NCI-H2196 (cell line): ENCODE measurements at regions not wholly inside any gene's neighbourhood (a gene's known extent, or its start where the extent isn't known, plus 50 kb on each side); places are given as distances from the start of the nearest gene placed in this dataset.

Experiments used
- DNase-seq: peaks from one replicate; lab custom pipeline; 2025; ENCODE audit not compliant: unreplicated experiment; lab: John Stamatoyannopoulos, UW

DNA sequence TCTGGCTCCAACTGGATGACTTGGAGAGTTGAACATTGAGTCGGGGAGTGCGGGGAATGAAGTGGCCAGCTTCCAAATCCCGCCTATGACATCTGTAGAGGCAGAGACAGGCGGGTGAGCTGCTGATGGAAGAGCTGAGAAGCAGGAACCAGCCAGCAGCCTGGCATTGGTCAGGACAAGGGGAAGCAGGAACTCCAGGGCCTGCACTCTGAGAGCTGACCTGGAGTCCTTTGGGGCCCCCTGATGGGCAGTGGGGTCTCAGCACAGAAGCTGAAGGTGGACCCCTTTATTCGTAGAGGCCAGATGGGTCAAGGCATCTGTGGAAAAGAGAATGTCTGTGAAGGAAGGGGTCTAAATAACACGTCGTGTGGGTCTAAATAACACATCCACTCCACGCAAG lies 57.0 kb downstream of the SEC61G start:
- no peak for DNase-seq

DNA sequence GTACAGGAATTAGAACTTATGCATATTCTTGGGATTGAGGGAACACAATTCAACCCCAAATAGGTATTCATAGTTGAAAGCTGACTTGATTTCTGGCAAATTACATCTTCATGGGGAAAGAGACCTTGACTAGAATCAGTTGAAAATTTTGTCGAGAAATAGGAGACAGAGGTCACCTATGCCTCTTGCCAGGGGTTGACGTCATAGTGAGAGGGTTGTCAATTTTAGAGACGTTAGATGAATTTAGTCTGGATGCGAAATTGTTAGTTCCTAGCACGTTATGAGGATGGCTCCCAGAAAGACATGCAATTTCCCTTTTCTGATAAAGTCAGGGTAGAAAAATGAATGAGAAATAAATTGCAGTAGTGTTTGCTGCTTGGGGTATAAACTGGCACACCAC lies 59.3 kb downstream of the SEC61G start:
- DNase-seq, result no peak

DNA sequence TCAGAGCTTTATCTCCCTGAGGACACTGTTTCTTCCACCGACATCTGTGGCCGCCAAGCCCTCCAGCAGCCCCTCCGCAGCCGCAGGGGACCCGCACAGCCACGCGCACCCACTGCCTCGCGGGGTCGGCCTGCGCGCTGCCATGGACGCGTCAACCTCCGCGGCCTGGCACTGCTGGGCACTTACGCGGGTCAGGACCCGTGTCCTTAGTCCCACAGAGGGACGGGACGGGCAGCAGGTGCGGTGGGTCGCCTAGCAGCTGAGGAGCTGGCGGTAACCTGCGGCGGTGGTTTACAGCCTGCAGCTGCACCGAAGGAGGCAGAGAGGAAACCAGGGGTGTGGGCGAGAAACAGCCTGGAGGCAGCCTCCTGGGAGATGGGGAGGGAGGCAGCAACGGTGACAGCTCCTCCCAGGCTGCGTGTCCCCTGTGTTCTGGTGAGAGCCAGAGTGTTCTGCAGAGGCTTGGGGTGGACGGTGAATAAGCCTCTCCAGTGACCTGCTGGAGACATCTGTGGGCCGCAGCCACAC lies 61.3 kb downstream of the SEC61G start:
- no peak for DNase-seq

DNA sequence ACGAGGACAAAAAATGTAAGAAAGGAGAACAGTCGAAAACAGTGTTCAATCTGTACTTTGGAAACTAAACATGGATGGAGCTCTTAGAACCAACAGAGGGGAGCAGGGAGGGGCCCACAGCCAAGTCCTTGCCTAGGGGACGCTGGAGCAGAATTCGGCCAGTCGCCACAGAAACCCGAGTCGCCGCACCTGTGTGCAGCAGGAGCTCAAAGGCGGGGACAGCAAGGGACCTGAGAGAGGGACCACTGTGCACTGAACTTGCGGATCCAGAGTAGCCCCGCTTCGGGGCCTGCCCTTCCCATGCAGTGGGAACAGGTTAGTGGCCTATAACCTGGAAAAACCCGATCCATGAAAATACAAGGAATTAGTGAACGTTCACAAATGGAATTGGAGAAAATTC lies 68.1 kb downstream of the SEC61G start:
- DNase-seq, result no peak

DNA sequence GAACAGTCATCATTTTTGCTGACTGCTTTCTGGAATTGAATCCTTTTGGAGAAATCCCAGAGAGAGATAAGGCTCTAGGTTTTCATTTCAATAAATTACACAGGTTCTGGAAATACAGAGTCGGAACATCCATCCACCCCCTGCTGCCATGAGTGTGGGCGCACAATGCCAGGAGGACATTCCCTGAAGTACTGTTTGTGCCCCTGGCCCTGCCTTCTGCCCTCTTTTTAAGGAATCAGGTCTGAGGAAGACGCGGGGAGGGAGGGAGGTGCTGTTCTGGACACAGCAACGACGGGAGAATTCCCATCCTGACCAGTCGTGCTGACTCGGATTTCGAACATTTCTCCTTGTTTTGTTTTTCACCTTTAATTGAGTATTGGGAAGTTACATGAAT lies 69.0 kb downstream of the SEC61G start:
- no peak for DNase-seq

DNA sequence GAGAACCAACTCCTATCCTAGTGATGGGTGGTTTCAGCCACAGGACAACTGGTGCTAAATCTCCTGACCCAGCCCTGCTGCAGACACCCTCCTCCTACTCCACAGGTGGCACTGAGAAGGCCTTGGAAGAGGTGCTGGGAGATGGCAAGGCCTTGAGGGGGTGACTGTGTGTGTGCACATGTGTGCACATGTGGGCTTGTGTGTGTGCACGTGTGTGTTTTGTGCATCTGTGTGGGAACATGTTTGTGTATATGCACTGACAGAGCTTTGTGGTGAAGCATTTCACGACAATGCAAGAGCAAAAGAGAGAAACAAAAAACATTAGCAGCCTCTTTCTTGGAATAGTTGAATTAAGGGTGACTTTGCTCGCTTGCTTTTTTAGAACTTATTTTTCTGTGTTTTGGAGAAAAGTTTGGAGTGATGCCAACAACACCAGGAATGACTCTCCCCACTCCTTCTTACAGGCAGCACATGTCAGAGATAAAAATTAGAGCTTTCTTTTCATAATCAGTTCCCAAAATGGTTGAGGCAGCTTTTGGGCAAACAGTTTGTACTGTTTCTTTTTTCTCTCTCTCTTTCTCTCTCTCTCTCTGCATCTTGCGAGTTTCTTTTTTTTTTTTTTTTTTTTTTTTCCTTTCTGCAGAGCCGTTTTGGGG lies 69.5 kb downstream of the SEC61G start:
- DNase-seq, result no peak

DNA sequence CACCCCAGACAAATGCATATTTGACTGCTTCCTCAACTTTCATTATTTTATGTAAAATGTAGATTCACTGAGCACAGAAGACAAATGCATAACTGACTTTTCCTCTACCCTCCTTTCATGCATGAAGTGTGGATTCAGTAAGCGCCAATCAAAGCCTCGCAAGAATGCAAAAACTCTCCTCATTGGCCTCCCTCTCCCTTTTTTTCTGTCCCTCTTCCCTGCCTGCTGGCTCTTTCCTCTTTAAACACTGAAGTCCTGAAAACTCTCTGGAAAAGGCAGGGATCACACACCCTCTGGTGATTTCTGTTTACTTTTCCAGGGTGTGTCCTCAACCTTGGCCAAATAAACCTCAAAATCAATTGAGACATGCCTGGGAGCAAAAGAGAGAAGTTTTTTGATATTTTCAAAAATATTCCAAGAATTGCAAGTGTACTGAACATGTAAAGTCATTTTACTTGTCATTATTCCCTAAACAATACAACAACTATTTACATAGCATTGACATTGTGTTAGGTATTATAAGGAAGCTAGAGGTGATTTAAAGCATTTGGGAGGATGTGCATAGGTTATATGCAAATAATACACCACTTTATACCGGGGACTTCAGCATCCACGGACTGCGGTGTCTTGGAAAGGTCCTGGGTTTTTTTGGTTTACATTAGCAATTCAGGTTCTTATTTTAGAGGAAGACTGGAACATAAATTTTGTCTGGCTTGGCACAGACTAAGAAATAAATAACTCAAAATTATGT lies 71.4 kb downstream of the SEC61G start:
- no peak for DNase-seq

DNA sequence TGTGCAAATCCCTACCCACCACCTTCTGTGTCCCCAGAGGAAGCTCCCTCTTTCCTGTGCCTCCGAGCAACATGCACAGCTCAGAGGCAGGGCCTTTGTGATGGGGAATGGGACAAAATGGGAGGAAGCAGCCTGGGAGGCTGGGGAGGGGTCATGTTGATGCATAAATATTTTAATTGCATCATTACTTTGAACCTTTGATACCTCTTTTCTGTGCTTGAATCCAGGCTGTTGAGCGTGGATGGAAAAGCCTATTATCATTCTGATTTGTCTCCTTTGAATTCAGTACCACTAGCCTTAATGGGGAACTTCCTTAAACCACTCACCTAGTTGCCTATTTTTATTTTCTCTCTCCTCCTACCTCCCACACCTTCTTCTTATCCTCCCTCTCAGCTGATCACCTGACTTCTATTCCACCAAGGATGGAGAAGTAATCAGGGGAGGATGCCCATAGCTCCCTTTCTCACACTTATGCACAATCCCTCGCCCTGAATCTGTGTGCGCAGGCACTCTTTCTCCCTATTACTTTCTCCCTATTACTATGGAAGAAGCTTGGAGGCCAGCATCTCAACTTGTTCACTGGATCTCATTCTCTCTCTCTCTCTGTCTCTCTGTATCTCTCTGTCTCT lies 78.5 kb downstream of the SEC61G start:
- no peak for DNase-seq

DNA sequence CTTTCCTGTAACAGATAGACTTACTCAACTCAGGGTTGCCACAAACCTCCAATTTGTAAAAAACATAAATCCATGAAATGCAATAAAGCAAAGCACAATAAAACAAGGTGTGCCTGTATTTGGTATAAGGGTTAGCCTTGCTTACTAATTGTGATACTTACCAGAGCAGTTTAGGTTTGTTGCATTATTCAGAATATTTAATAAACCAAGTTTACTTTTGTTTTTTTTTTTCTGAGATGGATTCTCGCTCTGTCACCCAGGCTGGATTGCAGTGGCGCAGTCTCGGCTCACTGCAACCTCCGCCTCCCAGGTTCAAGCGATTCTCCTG lies 79.6 kb downstream of the SEC61G start:
- no peak for DNase-seq

DNA sequence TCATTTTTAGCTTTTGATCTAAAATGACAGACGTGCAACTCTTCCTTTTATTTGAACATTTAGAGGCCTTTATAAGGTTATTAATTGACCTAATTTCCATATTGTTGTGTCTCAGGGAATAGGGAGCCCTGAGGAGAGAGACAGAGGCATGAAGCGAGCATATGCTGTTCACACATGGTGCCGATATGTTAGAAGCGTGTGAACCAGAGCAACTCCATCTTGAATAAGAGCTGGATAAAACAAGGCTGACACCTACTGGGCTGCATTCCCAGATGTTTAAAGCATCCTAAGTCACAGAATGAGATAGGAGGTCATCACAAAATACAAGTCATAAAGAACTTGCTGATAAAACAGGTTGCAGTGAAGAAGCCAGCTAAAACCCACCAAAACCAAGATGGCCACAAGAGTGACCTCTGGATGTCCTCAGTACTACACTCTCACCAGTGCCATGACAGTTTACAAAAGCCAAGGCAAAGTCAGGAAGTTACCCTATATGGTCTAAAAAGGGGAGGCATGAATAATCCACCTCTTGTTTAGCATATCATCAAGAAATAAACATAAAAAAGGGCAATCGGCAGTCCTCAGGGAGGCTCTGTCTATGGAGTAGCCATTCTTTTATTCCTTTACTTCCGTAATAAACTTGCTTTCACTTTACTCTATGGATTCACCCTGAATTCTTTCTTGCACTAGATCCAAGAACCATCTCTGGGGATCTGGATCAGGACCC lies 80.1 kb downstream of the SEC61G start:
- DNase-seq, result no peak

DNA sequence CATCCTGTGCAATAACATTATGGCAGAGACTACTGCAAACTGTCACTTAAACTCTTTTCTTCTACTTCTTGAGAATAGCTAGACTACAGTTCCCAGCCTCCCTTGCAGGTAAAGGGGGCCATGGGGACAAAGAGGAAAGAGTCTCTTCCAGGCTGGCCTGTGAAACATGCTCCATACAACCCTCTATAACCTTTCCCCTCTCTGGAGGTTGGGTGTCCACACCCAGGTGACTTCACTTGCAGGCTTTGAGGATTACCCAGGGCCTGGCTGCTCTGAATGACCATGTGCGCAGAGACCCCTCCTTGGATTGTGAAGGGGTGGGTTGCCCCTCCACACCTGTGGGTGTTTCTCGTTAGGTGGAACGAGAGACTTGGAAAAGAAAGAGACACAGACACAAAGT lies 84.1 kb downstream of the SEC61G start:
- no peak for DNase-seq

DNA sequence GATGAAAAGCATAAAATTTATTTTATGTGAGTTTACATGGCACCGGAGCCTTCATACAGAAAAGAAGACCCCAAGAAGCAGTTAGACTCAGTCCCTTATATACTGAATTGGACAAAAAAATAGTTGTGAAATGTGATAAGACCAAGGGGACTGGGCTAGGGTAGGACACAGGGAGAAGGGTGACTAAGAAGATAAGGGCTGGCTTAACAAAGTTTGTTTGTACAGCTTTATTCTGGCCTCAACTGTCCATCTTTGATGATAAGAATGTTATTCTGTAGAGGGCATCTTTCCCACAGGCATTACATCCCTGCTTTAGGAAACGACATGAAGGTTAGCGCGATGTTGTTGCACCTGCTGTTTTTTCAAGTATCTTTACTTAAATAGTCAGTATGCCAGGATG lies 86.5 kb downstream of the SEC61G start:
- no peak for DNase-seq

DNA sequence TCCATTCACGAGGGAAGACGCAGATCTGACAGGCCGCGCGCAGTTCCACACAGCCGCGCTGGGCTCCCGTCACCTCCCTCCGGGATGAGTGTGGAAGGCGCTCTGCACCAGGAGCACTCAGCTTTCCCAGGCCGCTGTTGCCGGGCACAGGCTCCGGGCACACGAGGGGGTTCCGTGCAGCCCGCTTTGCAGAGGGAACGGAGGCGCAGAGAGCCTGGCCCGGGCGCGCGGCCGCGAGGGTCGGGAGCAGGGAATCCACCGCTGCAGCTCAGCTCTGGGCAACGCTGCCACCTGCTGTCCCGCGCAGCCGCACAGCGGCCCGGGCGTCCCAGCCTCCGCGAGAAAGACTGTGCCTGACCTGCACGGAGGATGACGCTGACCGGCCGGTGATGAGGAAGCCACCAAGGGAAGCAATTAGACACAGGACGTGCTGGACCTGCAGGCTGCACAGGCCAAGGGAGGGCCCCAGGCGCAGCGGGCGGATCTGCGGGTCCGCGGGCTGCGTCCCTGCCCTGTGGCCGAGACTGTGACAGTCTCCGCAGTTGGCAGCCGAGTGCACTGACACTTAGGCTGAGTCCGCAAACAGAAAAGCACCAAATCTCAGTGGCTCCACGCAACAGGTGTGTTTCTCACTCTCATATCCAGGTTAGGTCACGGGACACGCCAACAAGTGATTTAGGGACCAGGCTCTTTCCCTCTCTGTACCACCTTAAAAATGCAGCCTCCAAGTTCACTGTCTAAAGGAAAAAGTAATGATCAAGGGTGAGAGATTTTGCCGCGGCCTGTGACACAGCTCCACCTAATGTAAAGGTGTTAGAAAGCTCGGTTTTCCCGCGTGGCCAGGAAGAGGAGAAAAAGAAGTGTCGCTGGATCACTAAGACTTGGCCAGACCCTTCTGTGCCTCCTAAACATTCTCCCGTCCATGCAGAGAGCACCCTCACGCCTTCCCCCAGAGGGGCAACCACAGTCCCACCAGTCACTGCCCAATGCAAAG lies 94.5 kb downstream of the SEC61G start:
- peak; percentile 44 for DNase-seq

DNA sequence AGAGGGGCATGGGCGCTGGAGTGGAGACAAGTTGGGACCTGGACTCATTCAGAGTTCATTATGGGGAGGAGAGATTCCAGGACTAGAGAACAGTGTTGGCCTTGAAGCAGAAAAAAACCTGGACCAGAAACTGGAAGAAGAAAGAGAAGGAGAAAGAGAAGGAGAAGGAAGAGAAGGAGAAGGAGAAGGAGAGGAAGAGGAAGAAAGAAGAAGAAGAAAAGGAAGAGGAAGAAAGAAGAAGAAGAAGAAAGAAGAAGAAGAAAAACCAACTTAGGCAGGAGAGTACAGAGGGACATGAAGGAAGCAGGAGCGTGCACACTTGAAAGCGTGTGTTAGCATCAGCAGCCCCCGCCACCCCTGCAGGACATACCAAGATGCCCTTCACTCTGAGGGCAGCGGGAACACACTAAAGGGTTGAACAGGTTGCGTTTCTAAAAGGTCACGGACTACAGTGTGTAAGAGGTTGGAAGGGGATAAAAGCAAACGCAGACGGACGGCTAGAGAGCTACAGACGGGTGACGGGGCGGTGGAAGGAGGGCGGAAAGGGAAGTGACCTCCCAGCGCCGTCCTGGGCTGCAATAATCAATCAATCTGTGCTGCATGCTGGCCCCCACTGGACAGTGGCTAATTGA lies 95.3 kb downstream of the SEC61G start:
- no peak for DNase-seq

DNA sequence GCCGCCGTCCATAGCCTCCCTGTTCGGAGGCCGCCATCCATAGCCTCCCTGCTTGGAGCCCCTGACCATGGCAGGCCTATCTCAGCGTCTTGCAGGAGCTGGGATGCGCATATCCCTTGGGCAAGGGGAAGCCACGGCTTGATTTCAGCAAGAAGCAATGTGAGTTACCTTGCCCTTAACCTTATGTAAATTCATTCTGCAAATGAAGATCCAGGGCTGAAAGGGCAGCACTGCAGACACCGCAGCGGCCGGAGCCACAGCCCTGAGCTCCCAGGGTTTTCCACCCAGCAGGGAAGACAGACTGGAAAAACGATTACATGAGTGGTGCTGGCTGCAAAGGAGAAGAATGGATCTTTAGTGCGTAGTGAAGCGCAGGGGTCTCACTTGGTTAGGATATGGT lies 95.8 kb downstream of the SEC61G start:
- no peak for DNase-seq

DNA sequence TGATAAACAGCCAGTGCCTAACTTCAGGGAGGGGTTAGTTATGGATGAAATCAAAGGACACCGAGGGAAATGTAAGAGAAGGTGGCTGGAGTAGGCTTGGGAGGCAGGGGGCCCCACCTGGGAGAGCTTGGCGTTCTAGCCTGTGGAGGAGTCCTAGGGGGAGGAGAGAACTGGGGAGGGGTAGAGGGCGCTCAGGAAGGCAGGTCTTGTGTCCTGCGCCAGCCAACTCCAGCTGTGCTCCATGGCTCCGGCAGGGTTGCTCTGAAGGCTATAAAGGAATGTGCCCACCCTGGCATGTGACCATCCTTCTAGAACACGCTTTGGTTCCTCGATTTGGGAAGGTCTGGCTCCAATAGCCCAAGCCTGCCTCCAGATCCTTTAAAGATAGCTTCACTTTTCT lies 96.3 kb downstream of the SEC61G start:
- DNase-seq, result no peak

DNA sequence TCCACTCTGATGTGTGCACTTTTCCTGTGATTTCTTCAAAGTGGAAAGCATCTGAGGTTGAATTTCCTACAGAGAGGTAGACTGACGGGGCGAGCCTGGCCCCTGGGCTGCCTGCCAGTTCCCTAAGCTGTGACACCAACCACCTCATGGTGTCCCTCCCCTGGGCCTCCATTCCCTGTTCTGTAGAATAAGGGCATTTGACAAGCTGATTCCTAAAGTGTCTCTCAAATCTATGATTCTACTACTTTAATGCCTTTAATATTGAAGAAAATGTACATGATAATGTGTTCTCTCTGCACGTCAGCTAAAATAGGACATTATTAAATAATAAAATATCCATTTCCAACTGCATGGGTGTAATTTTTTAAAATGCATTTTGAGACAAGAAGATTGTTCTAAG lies 105.1 kb downstream of the SEC61G start:
- DNase-seq, result no peak

DNA sequence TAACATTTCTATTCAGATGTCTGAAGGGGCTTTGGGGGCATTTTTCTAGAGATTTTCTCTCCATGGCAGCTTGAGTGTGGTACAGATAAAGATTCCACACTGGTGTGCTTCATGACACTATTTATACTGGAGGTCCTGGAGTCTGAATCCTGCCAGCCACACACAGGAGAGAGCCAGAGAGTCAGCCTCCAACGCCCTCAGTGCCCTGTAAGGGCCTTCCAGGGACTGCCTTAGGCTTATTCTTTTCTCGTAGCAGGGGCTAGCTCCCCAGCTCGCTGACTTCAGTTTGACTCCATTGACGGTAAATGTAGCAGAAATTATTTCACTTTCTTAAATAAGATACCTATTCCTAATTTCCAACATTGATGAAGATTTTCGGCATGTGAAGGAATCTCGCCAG lies 100.9 kb downstream of the VSTM2A start:
- no peak for DNase-seq

DNA sequence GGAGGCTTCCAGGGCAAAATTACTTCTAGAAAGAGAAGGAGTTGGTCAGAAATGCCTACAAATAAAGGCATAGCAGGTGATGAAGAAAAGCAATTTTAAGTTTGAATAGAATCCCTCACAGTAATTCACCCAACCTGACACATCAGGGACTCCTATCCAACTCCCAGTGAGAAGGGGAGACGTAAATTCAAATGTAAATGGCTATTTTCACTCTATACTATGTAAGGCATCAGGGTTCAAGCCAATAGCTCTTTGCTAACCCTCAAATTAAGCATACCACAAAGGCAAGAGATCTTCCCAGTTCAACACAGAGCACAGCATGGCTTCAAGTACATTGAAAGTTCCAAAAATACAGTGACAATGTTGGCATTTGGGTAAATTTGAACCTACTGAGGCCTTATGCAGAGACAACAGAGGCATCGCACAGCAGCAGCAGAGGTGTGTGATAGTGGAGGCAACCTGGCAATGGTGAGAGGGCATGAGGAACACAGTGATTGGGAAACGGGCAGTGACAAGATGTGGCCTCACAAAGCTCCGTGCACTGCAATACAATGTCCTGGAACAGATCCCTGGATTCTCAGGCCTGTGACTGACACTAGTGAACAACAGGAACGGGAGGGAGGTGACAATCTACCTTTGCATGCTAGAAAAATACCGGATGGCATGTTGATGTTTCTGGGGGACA lies 95.7 kb downstream of the VSTM2A start:
- no peak for DNase-seq

DNA sequence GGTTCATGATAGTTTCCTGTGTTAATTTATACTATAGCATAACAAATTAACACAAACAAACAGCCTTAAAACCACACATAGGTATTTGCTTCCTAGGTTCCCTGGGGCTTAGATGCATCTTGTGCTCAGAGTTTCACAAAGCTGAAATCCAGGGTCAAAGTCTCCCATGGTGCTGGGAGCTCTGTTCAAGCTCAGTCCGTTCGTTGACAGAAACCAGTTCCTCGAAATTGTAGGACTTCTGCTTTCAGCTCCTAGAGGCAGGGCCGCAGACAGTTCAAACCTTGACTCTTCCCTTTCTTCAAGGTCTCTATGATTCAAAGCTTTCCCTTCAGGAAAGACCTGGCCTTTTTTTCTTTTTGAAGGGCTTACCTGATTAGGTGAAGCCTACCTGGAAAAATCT lies 90.5 kb downstream of the VSTM2A start:
- DNase-seq, result no peak
